H1 (cell line): ENCODE measurements at regions not wholly inside any gene's neighbourhood (a gene's known extent, or its start where the extent isn't known, plus 50 kb on each side); places are given as distances from the start of the nearest gene placed in this dataset.
A peak's percentile ranks its signal among the peaks of the same experiment; 100 is the strongest.

Experiments used
- CTCF ChIA-PET: fragments of 300-600 bp; sonication (Branson Sonifier 250); formaldehyde crosslinking; loops from one replicate; lab custom pipeline; 2021; ENCODE audit not compliant: partially characterized antibody; lab: Charles Lee
- POLR2A ChIA-PET: fragments of 300-600 bp; sonication (Branson Sonifier 250); formaldehyde crosslinking; loops from one replicate; lab custom pipeline; 2021; ENCODE audit warnings: inconsistent platforms; ENCODE audit not compliant: partially characterized antibody; lab: Charles Lee
- DNase-seq, 2 experiments: peaks; one replicate each; pipeline versions ENCODE4 v3.0.0 to v3.0.0-alpha.2; 2010 to 2022; ENCODE audit warnings: low spot score in 2 of 2, low read depth in 1 of 2, mixed read lengths in 1 of 2
- FAIRE-seq: peaks from 2 replicates; lab custom pipeline; 2011; peaks lifted over from hg19 to GRCh38; lab: Jason Lieb, UNC
- H2AFZ ChIP-seq: 2 replicates; pipeline ENCODE4 v1.8.1; 2012; ENCODE audit warnings: low read length, inconsistent platforms
- H2AK5ac ChIP-seq: 2 replicates; pipeline ENCODE4 v1.6.1; 2013; ENCODE audit warnings: low read depth, low read length
- H2BK120ac ChIP-seq: replicated peaks from 2 replicates; pipeline ENCODE3; 2013; ENCODE audit warnings: low read depth, low read length, inconsistent platforms
- H2BK12ac ChIP-seq: 2 replicates; pipeline ENCODE4 v1.6.1; 2013; ENCODE audit warnings: low read depth, low read length
- H2BK15ac ChIP-seq: 2 replicates; pipeline ENCODE4 v1.6.1; 2013; ENCODE audit warnings: low read length
- H2BK20ac ChIP-seq: 2 replicates; pipeline ENCODE4 v1.6.1; 2013; ENCODE audit warnings: low read length
- H2BK5ac ChIP-seq: 2 replicates; pipeline ENCODE4 v1.6.1; 2013; ENCODE audit warnings: low read depth, low read length
- H3K14ac ChIP-seq: 2 replicates; pipeline ENCODE4 v1.6.1; 2013; ENCODE audit warnings: inconsistent platforms; ENCODE audit not compliant: insufficient read length
- H3K18ac ChIP-seq: 2 replicates; pipeline ENCODE4 v1.6.1; 2013; ENCODE audit warnings: low read length; ENCODE audit errors: extremely low read depth
- H3K23ac ChIP-seq: 2 replicates; pipeline ENCODE4 v1.6.1; 2013; ENCODE audit warnings: inconsistent platforms; ENCODE audit not compliant: insufficient read length
- H3K23me2 ChIP-seq: 2 replicates; pipeline ENCODE4 v1.6.1; 2013; ENCODE audit warnings: low read depth, low read length
- H3K27ac ChIP-seq: 2 replicates; pipeline ENCODE4 v1.6.1; 2011; ENCODE audit warnings: low read depth, low read length, inconsistent platforms
- H3K27me3 ChIP-seq, 4 experiments: replicated peaks in 1 of 4; 1 replicate in 1 of 4; 2 replicates in 3 of 4; pipeline versions ENCODE4 v1.6.1 to v1.8.1; 2011 to 2013; ENCODE audit warnings: low read length in 3 of 4, mild to moderate bottlenecking in 3 of 4, inconsistent platforms in 2 of 4, mixed read lengths in 2 of 4, moderate library complexity in 1 of 4; ENCODE audit not compliant: control insufficient read depth in 3 of 4, insufficient read depth in 3 of 4; ENCODE audit errors: extremely low read depth in 1 of 4
- H3K36me3 ChIP-seq, 4 experiments: 2 replicates each; pipeline versions ENCODE4 v1.6.1 to v1.8.1; 2011 to 2013; ENCODE audit warnings: mild to moderate bottlenecking in 4 of 4, low read length in 3 of 4, moderate library complexity in 2 of 4, control low read depth in 1 of 4, inconsistent platforms in 1 of 4; ENCODE audit not compliant: insufficient read depth in 4 of 4, control insufficient read depth in 2 of 4
- H3K4ac ChIP-seq: replicated peaks from 2 replicates; pipeline ENCODE3; 2013; ENCODE audit warnings: low read length, low read depth, mixed read lengths, inconsistent platforms; ENCODE audit not compliant: insufficient read length
- H3K4me1 ChIP-seq, 4 experiments: replicated peaks in 1 of 4; 1 replicate in 1 of 4; 2 replicates in 3 of 4; pipeline versions ENCODE4 v1.6.1 to v1.8.1; 2011 to 2013; ENCODE audit warnings: low read length in 3 of 4, inconsistent platforms in 2 of 4, mixed read lengths in 1 of 4; ENCODE audit not compliant: insufficient read depth in 4 of 4, control insufficient read depth in 3 of 4
- H3K4me2 ChIP-seq, 2 experiments: 2 replicates each; pipeline versions ENCODE4 v1.6.1 to v1.8.1; 2011 to 2013; ENCODE audit warnings: low read depth in 2 of 2, low read length in 2 of 2, control low read depth in 1 of 2, inconsistent platforms in 1 of 2, mild to moderate bottlenecking in 1 of 2; ENCODE audit not compliant: insufficient read depth in 1 of 2
- H3K4me3 ChIP-seq, 4 experiments: fragments of 200-600, 300-600 bp in 1 of 4; sonication (generic), shearing (Covaris generic), sonication (Bioruptor Twin) in 1 of 4; 2 replicates each; pipeline versions ENCODE4 v1.5.1 to v1.8.1; 2011 to 2016; ENCODE audit warnings: low read length in 4 of 4, low read depth in 3 of 4, control low read depth in 2 of 4, inconsistent platforms in 2 of 4, mild to moderate bottlenecking in 2 of 4, mixed read lengths in 1 of 4, moderate library complexity in 1 of 4; ENCODE audit not compliant: insufficient read depth in 2 of 4; ENCODE audit errors: extremely low read depth in 1 of 4
- H3K56ac ChIP-seq: replicated peaks from 2 replicates; pipeline ENCODE3; 2013; ENCODE audit warnings: low read depth, mild to moderate bottlenecking, mixed read lengths, low read length, inconsistent platforms; ENCODE audit not compliant: insufficient read length
- H3K79me1 ChIP-seq: 2 replicates; pipeline ENCODE4 v1.6.1; 2013; ENCODE audit warnings: low read depth, low read length, control low read depth
- H3K79me2 ChIP-seq, 2 experiments: 2 replicates each; pipeline versions ENCODE4 v1.6.1 to v1.8.1; 2012 to 2013; ENCODE audit warnings: low read length in 2 of 2, mild to moderate bottlenecking in 2 of 2, inconsistent platforms in 1 of 2; ENCODE audit not compliant: insufficient read depth in 2 of 2, control insufficient read depth in 1 of 2
- H3K9ac ChIP-seq, 4 experiments: replicated peaks in 1 of 4; 1 replicate in 1 of 4; 2 replicates in 3 of 4; pipeline versions ENCODE4 v1.6.1 to v1.8.1; 2011 to 2013; ENCODE audit warnings: low read depth in 3 of 4, low read length in 3 of 4, control low read depth in 2 of 4, mild to moderate bottlenecking in 2 of 4, moderate library complexity in 2 of 4, inconsistent platforms in 1 of 4; ENCODE audit errors: extremely low read depth in 1 of 4
- H3K9me3 ChIP-seq, 2 experiments: 2 replicates each; pipeline versions ENCODE4 v1.6.1 to v1.8.1; 2012 to 2013; ENCODE audit warnings: mild to moderate bottlenecking in 2 of 2, moderate library complexity in 2 of 2, control low read depth in 1 of 2, inconsistent platforms in 1 of 2, low read depth in 1 of 2, low read length in 1 of 2, mixed read lengths in 1 of 2; ENCODE audit not compliant: insufficient read depth in 2 of 2
- H4K20me1 ChIP-seq, 2 experiments: replicated peaks in 1 of 2; 2 replicates each; pipeline versions ENCODE3 to v1.8.1; 2011 to 2013; ENCODE audit warnings: inconsistent platforms in 2 of 2, low read length in 2 of 2, mild to moderate bottlenecking in 1 of 2; ENCODE audit not compliant: insufficient read depth in 2 of 2, control insufficient read depth in 1 of 2
- H4K5ac ChIP-seq: 2 replicates; pipeline ENCODE4 v1.6.1; 2013; ENCODE audit warnings: low read length, low read depth, mixed read lengths, inconsistent platforms; ENCODE audit not compliant: insufficient read length
- H4K8ac ChIP-seq: 2 replicates; pipeline ENCODE4 v1.8.0; 2013; ENCODE audit warnings: mild to moderate bottlenecking, moderate library complexity, low read length, inconsistent platforms; ENCODE audit not compliant: insufficient read depth; ENCODE audit errors: extremely low read depth
- H4K91ac ChIP-seq: replicated peaks from 2 replicates; pipeline ENCODE3; 2013; ENCODE audit warnings: low read length, mixed read lengths, inconsistent platforms; ENCODE audit not compliant: insufficient read length
- KDM4A ChIP-seq: IDR thresholded peaks from one replicate; pipeline ENCODE4 v1.7.1; 2012; ENCODE audit warnings: low read depth, mild to moderate bottlenecking, moderate library complexity, low read length, inconsistent platforms; ENCODE audit not compliant: severe bottlenecking
- MAFK ChIP-seq: IDR thresholded peaks from 2 replicates; pipeline ENCODE4 v1.6.1; 2012; ENCODE audit warnings: low read depth, mild to moderate bottlenecking, improper control_type of control experiment, low read length
- POLR2A ChIP-seq, 2 experiments: IDR thresholded peaks; 1 replicate in 1 of 2; 2 replicates in 1 of 2; pipeline ENCODE4 v1.6.1; 2011; ENCODE audit warnings: low read depth in 2 of 2, low read length in 2 of 2, mild to moderate bottlenecking in 2 of 2; ENCODE audit errors: control extremely low read depth in 1 of 2
- SP2 ChIP-seq: IDR thresholded peaks from 2 replicates; pipeline ENCODE4 v1.6.1; 2012; ENCODE audit warnings: mild to moderate bottlenecking, low read length, inconsistent platforms
- TAF7 ChIP-seq: optimal IDR thresholded peaks from 2 replicates; pipeline ENCODE3; 2011; ENCODE audit warnings: low read depth, mild to moderate bottlenecking, inconsistent platforms, low read length, moderate library complexity, borderline replicate concordance
- TBP ChIP-seq: IDR thresholded peaks from 2 replicates; pipeline ENCODE4 v1.6.1; 2011; ENCODE audit warnings: low read depth, low read length, improper control_type of control experiment
- WGBS, 2 experiments: shearing (Covaris generic) in 1 of 2; methylation state at CpG; one replicate each; pipeline versions ENCODE4 v1.1.6 to v1.1.7; 2013 to 2015; ENCODE audit warnings: low lambda C conversion rate in 2 of 2, mixed read lengths in 2 of 2, inconsistent platforms in 1 of 2, low coverage in 1 of 2, missing lambda C conversion rate in 1 of 2; ENCODE audit not compliant: insufficient replicate concordance in 2 of 2, insufficient coverage in 1 of 2, insufficient read length in 1 of 2; ENCODE audit errors: extremely low coverage in 1 of 2, missing lambda C conversion rate in 1 of 2; 5-methylcytosine and 5-hydroxymethylcytosine counted together
- TF ChIP-seq, protein P1 (sequence below): IDR thresholded peaks from 2 replicates; pipeline ENCODE4 v1.6.1; 2012; ENCODE audit warnings: inconsistent platforms

DNA sequence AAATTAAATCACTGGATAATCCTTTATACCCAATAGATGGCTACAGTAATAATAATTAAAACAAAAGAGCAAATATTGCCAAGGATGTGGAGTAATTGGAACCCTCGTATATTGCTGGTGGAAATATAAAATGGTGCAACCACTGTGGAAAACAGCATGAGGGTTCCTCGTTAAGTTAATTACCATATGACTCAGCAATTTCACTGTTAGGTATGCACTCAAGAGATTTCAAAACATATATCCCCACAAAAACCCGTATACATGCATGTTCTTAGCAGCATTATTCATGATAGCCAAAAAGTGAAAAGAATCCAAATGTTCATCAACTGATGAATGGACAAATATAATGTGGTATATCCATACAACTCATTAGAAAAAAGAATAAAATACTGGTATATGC is 103.3 kb downstream of the TEX13C start:
- 0 out of 2 replicates have a peak, but pooled peaks have one; percentile 18 for TF ChIP-seq MAFK
- no peak for TF ChIP-seq TAF7
- TF ChIP-seq, protein P1, sequence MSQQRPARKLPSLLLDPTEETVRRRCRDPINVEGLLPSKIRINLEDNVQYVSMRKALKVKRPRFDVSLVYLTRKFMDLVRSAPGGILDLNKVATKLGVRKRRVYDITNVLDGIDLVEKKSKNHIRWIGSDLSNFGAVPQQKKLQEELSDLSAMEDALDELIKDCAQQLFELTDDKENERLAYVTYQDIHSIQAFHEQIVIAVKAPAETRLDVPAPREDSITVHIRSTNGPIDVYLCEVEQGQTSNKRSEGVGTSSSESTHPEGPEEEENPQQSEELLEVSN: no peak
- TF ChIP-seq POLR2A (IDR thresholded peaks at IDR 0.05; ENCODE audit: control extremely low read depth in 1 of 2, low read depth in 2 of 2, low read length in 2 of 2): no peak
- TF ChIP-seq TBP: no peak
- no peak for TF ChIP-seq KDM4A
- TF ChIP-seq SP2: no peak
- H4K91ac ChIP-seq: no peak overlapping the region
- no peak overlapping the region for H3K4me3 ChIP-seq
- no peak overlapping the region for H2AFZ ChIP-seq
- H3K9me3 ChIP-seq: no peaks in the 10 kb centered on the region
- H3K79me2 ChIP-seq: no peaks in the 10 kb centered on the region
- H2AK5ac ChIP-seq: no peak overlapping the region
- WGBS, 2 experiments: 90% methylated on average over 3 of the region's 3 CpGs; no CpG with 5 or more reads in 1 of the 2 experiments
- H3K4ac ChIP-seq: no peak overlapping the region
- no peak overlapping the region for H3K14ac ChIP-seq
- no peak overlapping the region for H2BK15ac ChIP-seq
- DNase-seq (no peak), FAIRE-seq (no peak)
- H3K23me2 ChIP-seq: no peaks in the 10 kb centered on the region
- no peak overlapping the region for H3K56ac ChIP-seq
- H3K79me1 ChIP-seq: no peaks in the 10 kb centered on the region
- H3K27ac ChIP-seq: no peak overlapping the region
- no peaks in the 10 kb centered on the region for H4K20me1 ChIP-seq
- no peak overlapping the region for H3K4me2 ChIP-seq
- H2BK5ac ChIP-seq: no peak overlapping the region
- CTCF ChIA-PET: no interaction called here
- POLR2A ChIA-PET: no interaction called here
- H4K8ac ChIP-seq: no peak overlapping the region
- H3K27me3 ChIP-seq: no peaks in the 10 kb centered on the region
- no peak overlapping the region for H2BK20ac ChIP-seq
- H3K36me3 ChIP-seq: no peaks in the 10 kb centered on the region
- no peak overlapping the region for H3K9ac ChIP-seq
- H3K23ac ChIP-seq: no peak overlapping the region
- H3K4me1 ChIP-seq: no peaks in the 10 kb centered on the region
- no peak overlapping the region for H3K18ac ChIP-seq
- no peak overlapping the region for H4K5ac ChIP-seq
- no peak overlapping the region for H2BK12ac ChIP-seq
- no peak overlapping the region for H2BK120ac ChIP-seq
